ENCODE measurements at regions not wholly inside any gene's neighbourhood (a gene's known extent, or its start where the extent isn't known, plus 50 kb on each side); places are given as distances from the start of the nearest gene placed in this dataset.
A peak's percentile ranks its signal among the peaks of the same experiment; 100 is the strongest.

- peak; percentile 49 for DNase-seq (ENCODE audit: low read depth)
Observed at GRCh38 chr11:103530257-103530656, 421.0 kb downstream of the DYNC2H1 start.

- DNase-seq (ENCODE audit: low read depth) = peak; percentile 50
Observed at GRCh38 chr11:103532133-103532788, 423.0 kb downstream of the DYNC2H1 start.

GRCh38 chr11:103534191-103534590 lies 425.0 kb downstream of the DYNC2H1 start:
- DNase-seq (ENCODE audit: low read depth) = no peak

- DNase-seq (ENCODE audit: low read depth) = no peak
Observed at GRCh38 chr11:103534959-103535358, 425.7 kb downstream of the DYNC2H1 start.

GRCh38 chr11:103536335-103536722 lies 427.1 kb downstream of the DYNC2H1 start:
- DNase-seq (ENCODE audit: low read depth) = no peak

- DNase-seq (ENCODE audit: low read depth) = peak; percentile 45
Observed at GRCh38 chr11:103537904-103538502, 428.8 kb downstream of the DYNC2H1 start.

GRCh38 chr11:103539166-103539565 lies 429.9 kb downstream of the DYNC2H1 start:
- no peak for DNase-seq (ENCODE audit: low read depth)

GRCh38 chr11:103541186-103541795 lies 432.1 kb downstream of the DYNC2H1 start:
- DNase-seq (ENCODE audit: low read depth) = peak; percentile 14

- no peak for DNase-seq (ENCODE audit: low read depth)
Observed at GRCh38 chr11:103542851-103543250, 433.6 kb downstream of the DYNC2H1 start.

- DNase-seq (ENCODE audit: low read depth) = no peak
Observed at GRCh38 chr11:103543456-103543855, 434.2 kb downstream of the DYNC2H1 start.

- DNase-seq (ENCODE audit: low read depth) = peak; percentile 40
Observed at GRCh38 chr11:103544874-103545273, 435.6 kb downstream of the DYNC2H1 start.

GRCh38 chr11:103545551-103545950 lies 436.3 kb downstream of the DYNC2H1 start:
- DNase-seq (ENCODE audit: low read depth) = no peak

GRCh38 chr11:103546236-103546635 lies 437.0 kb downstream of the DYNC2H1 start:
- DNase-seq (ENCODE audit: low read depth) = peak; percentile 57

GRCh38 chr11:103547024-103547423 lies 437.8 kb downstream of the DYNC2H1 start:
- no peak for DNase-seq (ENCODE audit: low read depth)

GRCh38 chr11:103547691-103548090 lies 438.5 kb downstream of the DYNC2H1 start:
- DNase-seq (ENCODE audit: low read depth) = no peak

- no peak for DNase-seq (ENCODE audit: low read depth)
Observed at GRCh38 chr11:103548838-103549237, 439.6 kb downstream of the DYNC2H1 start.

GRCh38 chr11:103550811-103551210 lies 441.6 kb downstream of the DYNC2H1 start:
- DNase-seq (ENCODE audit: low read depth) = no peak

GRCh38 chr11:103552086-103552485 lies 442.9 kb downstream of the DYNC2H1 start:
- DNase-seq (ENCODE audit: low read depth) = no peak

- DNase-seq (ENCODE audit: low read depth) = no peak
Observed at GRCh38 chr11:103556171-103556570, 446.9 kb downstream of the DYNC2H1 start.

- no peak for DNase-seq (ENCODE audit: low read depth)
Observed at GRCh38 chr11:103566116-103566515, 456.9 kb downstream of the DYNC2H1 start.

- no peak for DNase-seq (ENCODE audit: low read depth)
Observed at GRCh38 chr11:103581760-103582159, 454.7 kb upstream of the DDI1 start.

- DNase-seq (ENCODE audit: low read depth) = peak; percentile 40
Observed at GRCh38 chr11:103582351-103582909, 454.0 kb upstream of the DDI1 start.

GRCh38 chr11:103584021-103584420 lies 452.4 kb upstream of the DDI1 start:
- no peak for DNase-seq (ENCODE audit: low read depth)

All from amniotic epithelial cell (primary cell).